OCI-LY1 (cell line): ENCODE measurements at regions not wholly inside any gene's neighbourhood (a gene's known extent, or its start where the extent isn't known, plus 50 kb on each side); places are given as distances from the start of the nearest gene placed in this dataset.

Experiments
- H2AFZ ChIP-seq: fragments of 200-600 bp; sonication (generic), shearing (Covaris generic); 2 replicates; pipeline ENCODE4 v1.6.0; 2014; ENCODE audit warnings: antibody characterized with exemption, mild to moderate bottlenecking, low read length
- H3F3A ChIP-seq: fragments of 200-600 bp; sonication (generic), shearing (Covaris generic); 2 replicates; pipeline ENCODE4 v1.6.0; 2014; ENCODE audit warnings: mild to moderate bottlenecking, antibody characterized with exemption, low read length, moderate library complexity; ENCODE audit not compliant: insufficient read depth
- H3K27ac ChIP-seq: fragments of 200-600 bp; sonication (generic); 2 replicates; pipeline ENCODE4 v1.5.1; 2014; ENCODE audit warnings: low read length, mixed run types, mild to moderate bottlenecking, low read depth; ENCODE audit not compliant: poor library complexity, severe bottlenecking
- H3K27me3 ChIP-seq: fragments of 200-600 bp; sonication (generic); 2 replicates; pipeline ENCODE4 v1.6.0; 2014; ENCODE audit warnings: antibody characterized with exemption, mild to moderate bottlenecking, low read length, moderate library complexity; ENCODE audit not compliant: insufficient read depth
- H3K36me3 ChIP-seq: fragments of 200-600 bp; sonication (generic); 2 replicates; pipeline ENCODE4 v1.6.1; 2014; ENCODE audit warnings: mild to moderate bottlenecking, antibody characterized with exemption, low read length, moderate library complexity, mixed read lengths; ENCODE audit not compliant: insufficient read depth
- H3K4me1 ChIP-seq: fragments of 200-600 bp; sonication (generic); 2 replicates; pipeline ENCODE4 v1.5.1; 2014; ENCODE audit warnings: mild to moderate bottlenecking, low read length, moderate library complexity; ENCODE audit not compliant: insufficient read depth, severe bottlenecking
- H3K4me2 ChIP-seq: fragments of 200-600 bp; sonication (generic), shearing (Covaris generic); 2 replicates; pipeline ENCODE4 v1.6.1; 2014; ENCODE audit warnings: low read length
- H3K4me3 ChIP-seq: fragments of 200-600 bp; sonication (generic); 2 replicates; pipeline ENCODE4 v1.5.1; 2014; ENCODE audit warnings: low read length, low read depth, mild to moderate bottlenecking, mixed read lengths; ENCODE audit not compliant: poor library complexity, severe bottlenecking
- H3K79me2 ChIP-seq: fragments of 200-600 bp; shearing (Covaris generic); 2 replicates; pipeline ENCODE4 v1.6.1; 2016; ENCODE audit warnings: mixed run types, low read length, mixed read lengths; ENCODE audit not compliant: insufficient read depth
- H3K9ac ChIP-seq: fragments of 200-600 bp; sonication (generic), shearing (Covaris generic); 2 replicates; pipeline ENCODE4 v1.6.1; 2014; ENCODE audit warnings: mild to moderate bottlenecking, low read length, mixed read lengths
- H3K9me2 ChIP-seq: fragments of 200-600 bp; sonication (generic), shearing (Covaris generic); 2 replicates; pipeline ENCODE4 v1.6.1; 2014; ENCODE audit warnings: low read depth, mild to moderate bottlenecking, low read length, mixed read lengths
- H3K9me3 ChIP-seq: fragments of 200-600 bp; shearing (Covaris generic); 2 replicates; pipeline ENCODE4 v1.6.1; 2014; ENCODE audit warnings: low read length, mixed read lengths
- H4K20me1 ChIP-seq: fragments of 200-600 bp; sonication (generic), shearing (Covaris generic); 2 replicates; pipeline ENCODE4 v1.6.0; 2016; ENCODE audit warnings: mild to moderate bottlenecking, low read length; ENCODE audit not compliant: insufficient read depth
- EZH2 ChIP-seq: fragments of 200-600 bp; sonication (generic), shearing (Covaris generic); IDR thresholded peaks from 2 replicates; pipeline ENCODE4 v1.8.0; 2017; ENCODE audit warnings: borderline replicate concordance, mixed run types, mild to moderate bottlenecking, antibody characterized with exemption, low read length, moderate library complexity, mixed read lengths
- TF ChIP-seq, protein P1 (sequence below): fragments of 200-600 bp; sonication (generic), shearing (Covaris generic); IDR thresholded peaks from 2 replicates; pipeline ENCODE4 v1.5.1; 2017; ENCODE audit warnings: mild to moderate bottlenecking, antibody characterized with exemption, low read length, moderate library complexity, mixed read lengths

DNA sequence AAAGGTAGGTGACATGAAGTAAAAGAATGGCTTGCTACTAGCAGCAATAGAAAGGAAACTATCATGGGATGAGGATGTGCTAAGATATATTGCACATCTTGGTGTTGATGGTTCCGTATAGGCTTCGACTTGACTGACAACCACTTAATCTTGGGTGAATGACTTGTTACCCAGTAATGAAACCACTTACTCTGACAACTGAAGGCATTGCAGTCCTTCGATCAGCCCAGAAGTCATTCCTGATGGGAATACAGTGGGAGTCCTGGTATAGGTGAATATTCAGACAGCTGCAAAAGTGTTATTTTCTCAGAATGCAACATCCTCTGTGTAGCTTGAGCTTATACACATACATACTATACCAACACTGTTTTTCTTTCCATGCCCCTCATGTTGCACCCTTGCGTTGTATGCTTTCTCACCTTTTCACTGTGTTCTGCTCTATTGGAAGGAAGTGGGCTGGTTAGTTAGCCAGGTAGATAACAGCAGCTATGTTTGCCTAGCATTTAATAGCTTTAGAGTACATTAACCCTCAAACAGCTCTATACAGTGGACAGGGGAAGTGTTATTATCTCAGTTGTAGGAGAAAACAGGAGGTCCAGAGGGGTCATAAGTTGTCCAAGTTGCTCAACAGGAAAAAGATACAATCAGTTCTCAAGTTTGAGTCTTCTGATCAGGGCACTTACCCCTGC lies 376.5 kb downstream of the MFSD1 start:
- Histone ChIP-seq H2AFZ (no peak overlapping the region), H3K27ac (no peak overlapping the region), H3K27me3 (no peaks in the 10 kb centered on the region), H4K20me1 (no peaks in the 10 kb centered on the region), H3K9ac (no peak overlapping the region), H3K4me1 (no peaks in the 10 kb centered on the region), H3K4me3 (no peak overlapping the region), H3K79me2 (no peaks in the 10 kb centered on the region), H3K36me3 (no peaks in the 10 kb centered on the region), H3F3A (no peaks in the 10 kb centered on the region), H3K9me3 (no peaks in the 10 kb centered on the region), H3K9me2 (no peaks in the 10 kb centered on the region), H3K4me2 (no peak overlapping the region)
- no peak for TF ChIP-seq EZH2
- TF ChIP-seq, protein P1, sequence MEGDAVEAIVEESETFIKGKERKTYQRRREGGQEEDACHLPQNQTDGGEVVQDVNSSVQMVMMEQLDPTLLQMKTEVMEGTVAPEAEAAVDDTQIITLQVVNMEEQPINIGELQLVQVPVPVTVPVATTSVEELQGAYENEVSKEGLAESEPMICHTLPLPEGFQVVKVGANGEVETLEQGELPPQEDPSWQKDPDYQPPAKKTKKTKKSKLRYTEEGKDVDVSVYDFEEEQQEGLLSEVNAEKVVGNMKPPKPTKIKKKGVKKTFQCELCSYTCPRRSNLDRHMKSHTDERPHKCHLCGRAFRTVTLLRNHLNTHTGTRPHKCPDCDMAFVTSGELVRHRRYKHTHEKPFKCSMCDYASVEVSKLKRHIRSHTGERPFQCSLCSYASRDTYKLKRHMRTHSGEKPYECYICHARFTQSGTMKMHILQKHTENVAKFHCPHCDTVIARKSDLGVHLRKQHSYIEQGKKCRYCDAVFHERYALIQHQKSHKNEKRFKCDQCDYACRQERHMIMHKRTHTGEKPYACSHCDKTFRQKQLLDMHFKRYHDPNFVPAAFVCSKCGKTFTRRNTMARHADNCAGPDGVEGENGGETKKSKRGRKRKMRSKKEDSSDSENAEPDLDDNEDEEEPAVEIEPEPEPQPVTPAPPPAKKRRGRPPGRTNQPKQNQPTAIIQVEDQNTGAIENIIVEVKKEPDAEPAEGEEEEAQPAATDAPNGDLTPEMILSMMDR, result no peak

DNA sequence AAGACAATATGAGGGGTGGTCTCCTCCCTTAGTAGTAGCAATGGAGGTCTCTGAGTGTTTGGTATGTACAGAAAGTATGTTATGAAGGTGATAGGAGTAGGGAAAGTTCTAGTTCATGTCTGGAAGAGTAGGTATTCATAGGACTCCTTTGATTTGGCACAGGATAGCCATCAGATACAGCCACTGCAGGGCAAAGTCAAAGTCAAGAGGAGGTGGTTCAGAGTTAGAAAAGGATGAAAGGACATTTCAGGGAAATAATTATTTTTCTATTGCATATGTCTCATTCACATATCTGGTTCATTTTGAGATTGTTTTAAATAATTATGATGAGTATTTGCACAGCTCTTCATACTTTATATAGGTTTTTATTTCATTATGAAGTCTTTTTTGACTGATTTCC lies 381.1 kb downstream of the MFSD1 start:
- H3K4me1 ChIP-seq, result no peaks in the 10 kb centered on the region
- no peaks in the 10 kb centered on the region for H3K79me2 ChIP-seq
- H2AFZ ChIP-seq, result no peak overlapping the region
- TF ChIP-seq EZH2, result no peak
- TF ChIP-seq, protein P1, result no peak
- H3K9ac ChIP-seq, result no peak overlapping the region
- H3F3A ChIP-seq, result no peaks in the 10 kb centered on the region
- H3K4me3 ChIP-seq, result no peak overlapping the region
- H3K4me2 ChIP-seq, result no peak overlapping the region
- H3K27ac ChIP-seq, result no peak overlapping the region
- H3K9me2 ChIP-seq, result no peaks in the 10 kb centered on the region
- H3K9me3 ChIP-seq, result no peaks in the 10 kb centered on the region
- H3K27me3 ChIP-seq, result no peaks in the 10 kb centered on the region
- no peaks in the 10 kb centered on the region for H4K20me1 ChIP-seq
- no peaks in the 10 kb centered on the region for H3K36me3 ChIP-seq

DNA sequence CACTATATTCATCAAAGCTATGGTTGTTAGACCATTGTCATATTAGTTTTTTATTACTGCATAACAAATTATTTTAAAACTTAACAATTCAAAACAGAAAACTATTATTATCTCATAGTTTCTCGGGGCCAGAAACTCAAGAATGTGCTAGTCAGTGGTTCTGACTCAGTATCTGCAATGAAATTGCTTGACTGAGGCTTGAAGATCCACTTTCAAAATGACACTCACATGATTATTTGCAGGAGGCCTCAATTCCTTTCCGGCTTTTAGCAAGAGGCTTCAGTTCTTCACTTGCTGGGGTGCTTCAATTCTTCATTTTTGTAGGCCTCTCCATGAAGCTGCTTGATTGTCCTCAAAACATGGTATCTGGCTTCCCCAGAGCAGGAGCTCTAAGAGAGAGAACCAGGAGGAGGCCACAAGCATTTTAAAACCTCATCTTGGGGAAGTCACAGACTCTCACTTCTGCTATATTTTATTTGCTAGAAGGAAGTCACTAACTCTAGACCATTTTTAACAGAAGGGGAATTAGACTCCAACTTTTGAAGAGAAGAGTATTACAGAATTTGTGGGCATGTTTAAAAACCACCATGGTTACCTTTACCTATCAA lies 383.7 kb downstream of the MFSD1 start:
- no peak overlapping the region for H3K27ac ChIP-seq
- H3K79me2 ChIP-seq, result no peaks in the 10 kb centered on the region
- no peak overlapping the region for H2AFZ ChIP-seq
- H3K4me2 ChIP-seq, result no peak overlapping the region
- H3K36me3 ChIP-seq, result no peaks in the 10 kb centered on the region
- TF ChIP-seq, protein P1, result no peak
- TF ChIP-seq EZH2, result no peak
- no peak overlapping the region for H3K9ac ChIP-seq
- H3K9me3 ChIP-seq, result no peaks in the 10 kb centered on the region
- H3K4me1 ChIP-seq, result no peaks in the 10 kb centered on the region
- H3F3A ChIP-seq, result no peaks in the 10 kb centered on the region
- H4K20me1 ChIP-seq, result no peaks in the 10 kb centered on the region
- H3K27me3 ChIP-seq, result no peaks in the 10 kb centered on the region
- H3K4me3 ChIP-seq, result no peak overlapping the region
- H3K9me2 ChIP-seq, result no peaks in the 10 kb centered on the region
